Astrocyte of the spinal cord (primary cell): ENCODE measurements at regions not wholly inside any gene's neighbourhood (a gene's known extent, or its start where the extent isn't known, plus 50 kb on each side); places are given as distances from the start of the nearest gene placed in this dataset.

Source experiments
- DNase-seq: peaks from one replicate; pipeline ENCODE4 v3.0.0; 2011; ENCODE audit warnings: low read depth, low spot score
- H3K4me3 ChIP-seq: 2 replicates; pipeline ENCODE4 v1.5.1; 2011; ENCODE audit warnings: low read depth, mild to moderate bottlenecking, low read length, moderate library complexity
- in situ Hi-C: cut with HindIII; loops from 2 replicates; pipeline ENCODE4 v1.10.0; 2017; ENCODE audit warnings: low sequenced_read_pairs
- TF ChIP-seq, protein P1 (sequence below): IDR thresholded peaks from 2 replicates; pipeline ENCODE4 v1.5.1; 2012; ENCODE audit warnings: low read depth, mild to moderate bottlenecking, low read length, inconsistent platforms

DNA sequence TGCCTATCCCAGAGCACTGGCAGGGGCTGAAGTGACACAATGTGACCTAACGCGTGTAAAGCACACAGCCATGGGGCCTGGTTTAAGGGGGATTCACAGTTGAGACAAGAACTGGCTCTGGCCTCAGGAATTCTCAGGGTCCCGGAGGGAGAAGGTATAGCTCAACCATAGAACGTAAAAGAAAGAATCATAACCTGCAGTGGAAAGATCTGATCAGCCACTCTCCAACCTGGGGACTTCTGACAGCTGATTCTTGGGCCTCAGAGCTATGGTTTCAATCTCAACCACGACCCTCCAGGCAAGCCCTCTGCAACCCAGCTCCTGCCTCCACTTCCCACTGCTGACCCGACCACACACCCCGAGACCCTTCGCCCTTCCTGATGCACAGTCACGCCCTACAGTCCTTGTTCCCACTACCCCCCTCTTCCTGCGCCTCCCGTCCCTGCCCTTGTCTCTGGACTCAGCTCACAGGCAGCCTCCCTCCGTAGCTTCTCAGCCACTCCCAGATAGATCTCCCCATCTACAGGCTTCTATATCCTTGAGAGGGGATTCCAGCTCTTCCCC lies 245.2 kb downstream of the BUB3 start:
- DNase-seq = no peak
- in situ Hi-C loops = no loop called here
- TF ChIP-seq, protein P1, sequence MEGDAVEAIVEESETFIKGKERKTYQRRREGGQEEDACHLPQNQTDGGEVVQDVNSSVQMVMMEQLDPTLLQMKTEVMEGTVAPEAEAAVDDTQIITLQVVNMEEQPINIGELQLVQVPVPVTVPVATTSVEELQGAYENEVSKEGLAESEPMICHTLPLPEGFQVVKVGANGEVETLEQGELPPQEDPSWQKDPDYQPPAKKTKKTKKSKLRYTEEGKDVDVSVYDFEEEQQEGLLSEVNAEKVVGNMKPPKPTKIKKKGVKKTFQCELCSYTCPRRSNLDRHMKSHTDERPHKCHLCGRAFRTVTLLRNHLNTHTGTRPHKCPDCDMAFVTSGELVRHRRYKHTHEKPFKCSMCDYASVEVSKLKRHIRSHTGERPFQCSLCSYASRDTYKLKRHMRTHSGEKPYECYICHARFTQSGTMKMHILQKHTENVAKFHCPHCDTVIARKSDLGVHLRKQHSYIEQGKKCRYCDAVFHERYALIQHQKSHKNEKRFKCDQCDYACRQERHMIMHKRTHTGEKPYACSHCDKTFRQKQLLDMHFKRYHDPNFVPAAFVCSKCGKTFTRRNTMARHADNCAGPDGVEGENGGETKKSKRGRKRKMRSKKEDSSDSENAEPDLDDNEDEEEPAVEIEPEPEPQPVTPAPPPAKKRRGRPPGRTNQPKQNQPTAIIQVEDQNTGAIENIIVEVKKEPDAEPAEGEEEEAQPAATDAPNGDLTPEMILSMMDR = no peak
- H3K4me3 ChIP-seq = no peak overlapping the region

DNA sequence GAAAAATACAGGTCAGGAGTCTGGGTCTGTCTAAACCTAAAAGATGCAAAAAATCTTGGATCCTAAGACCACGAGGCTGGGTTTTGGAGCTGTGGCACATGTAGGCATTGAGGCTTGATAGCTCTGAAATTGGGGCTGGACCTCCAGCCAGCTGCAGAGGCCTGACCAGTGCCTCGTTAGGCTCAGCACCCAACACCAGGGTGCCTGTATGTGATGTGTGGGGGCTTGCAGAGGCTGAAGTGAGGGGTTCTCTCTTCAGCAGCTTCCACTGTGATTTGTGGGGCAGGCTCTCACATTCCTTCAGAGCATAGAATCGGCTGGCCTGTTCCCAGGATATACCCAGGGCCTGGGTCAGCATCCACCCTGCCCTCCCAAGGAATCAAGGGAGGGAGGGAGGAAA lies 247.8 kb downstream of the BUB3 start:
- no peak overlapping the region for H3K4me3 ChIP-seq
- DNase-seq = no peak
- in situ Hi-C loops = no loop called here
- TF ChIP-seq, protein P1 = no peak

DNA sequence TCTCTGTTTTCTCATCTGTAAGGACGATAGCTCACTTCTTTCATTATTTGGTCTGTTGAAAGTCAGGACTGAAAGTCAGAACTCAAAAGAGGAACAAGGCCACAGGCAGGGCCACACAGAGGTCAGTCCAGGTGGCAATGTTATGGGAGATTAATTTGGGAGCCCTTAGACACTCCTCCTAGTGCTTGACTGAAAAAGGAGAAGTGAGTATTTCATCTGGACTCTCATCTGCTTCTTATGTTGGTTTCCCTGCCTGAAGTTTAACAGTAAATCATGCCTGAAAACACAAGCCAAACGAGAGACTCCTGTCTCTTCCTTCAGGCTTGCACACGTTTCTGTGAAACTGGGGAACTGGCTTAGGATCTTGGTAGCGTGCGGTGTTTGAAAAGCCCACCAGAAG lies 248.5 kb downstream of the BUB3 start:
- TF ChIP-seq, protein P1 = no peak
- DNase-seq = no peak
- in situ Hi-C loops = no loop called here
- no peak overlapping the region for H3K4me3 ChIP-seq

DNA sequence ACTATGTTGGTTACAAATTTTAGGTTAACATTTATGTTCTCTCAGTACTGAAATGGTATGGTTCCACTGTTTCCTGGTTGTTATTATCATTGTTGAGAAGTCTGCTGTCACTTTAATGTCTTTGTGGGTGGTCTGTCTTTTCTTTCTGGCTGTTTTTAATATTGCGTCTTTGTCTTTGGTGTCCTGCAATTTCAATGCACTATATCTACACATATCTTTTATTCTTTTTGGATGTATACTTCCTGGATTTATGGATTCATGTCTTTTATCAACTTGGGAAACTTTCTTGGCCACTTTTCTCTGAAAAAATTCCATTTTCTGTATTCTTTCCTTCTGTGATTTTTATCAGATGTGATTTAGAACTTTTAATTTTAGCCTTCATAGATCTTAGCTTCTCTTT lies 250.2 kb downstream of the BUB3 start:
- TF ChIP-seq, protein P1 = no peak
- no peak for DNase-seq
- in situ Hi-C loops = no loop called here
- H3K4me3 ChIP-seq = no peak overlapping the region

DNA sequence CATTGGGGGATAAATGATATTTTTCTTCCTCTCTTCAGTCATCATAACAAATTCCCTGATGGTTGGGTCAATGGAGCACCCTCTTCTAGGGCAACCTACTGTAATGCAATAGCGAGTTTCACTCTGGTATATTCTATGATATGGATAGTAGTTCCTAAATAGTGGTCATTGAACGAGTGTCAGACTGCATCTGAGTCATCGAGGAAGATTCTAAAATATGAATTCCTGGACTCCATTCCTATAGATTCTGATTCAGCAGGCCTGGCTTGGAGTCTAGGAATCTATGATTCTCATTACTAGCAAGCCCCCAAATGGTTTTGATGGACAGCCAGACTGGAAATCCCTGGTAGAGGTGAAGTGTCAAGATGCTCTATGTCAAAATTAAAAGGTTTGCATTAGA lies 254.5 kb downstream of the BUB3 start:
- in situ Hi-C loops = no loop called here
- TF ChIP-seq, protein P1 = no peak
- DNase-seq = no peak
- no peak overlapping the region for H3K4me3 ChIP-seq

DNA sequence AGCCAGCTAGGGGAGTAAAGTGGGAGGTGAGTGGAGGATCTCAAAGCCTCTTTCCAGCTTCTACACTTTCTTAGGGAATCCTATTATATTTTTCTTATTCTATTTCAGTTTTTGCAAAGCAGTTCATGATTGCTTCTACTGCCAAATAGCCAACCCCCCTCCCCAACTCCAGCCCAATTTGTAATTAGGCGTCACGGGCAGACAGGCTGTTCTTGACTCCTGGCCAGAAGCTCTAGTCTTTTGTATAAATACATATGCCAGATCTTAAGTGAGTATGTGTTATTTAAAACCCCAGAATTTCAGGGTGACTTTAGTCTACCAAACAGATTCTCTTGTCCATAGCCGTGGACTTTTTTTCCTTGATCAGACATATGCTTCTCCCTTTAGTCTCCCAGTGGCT lies 255.2 kb downstream of the BUB3 start:
- in situ Hi-C loops = no loop called here
- H3K4me3 ChIP-seq = no peak overlapping the region
- TF ChIP-seq, protein P1 = no peak
- DNase-seq = no peak

DNA sequence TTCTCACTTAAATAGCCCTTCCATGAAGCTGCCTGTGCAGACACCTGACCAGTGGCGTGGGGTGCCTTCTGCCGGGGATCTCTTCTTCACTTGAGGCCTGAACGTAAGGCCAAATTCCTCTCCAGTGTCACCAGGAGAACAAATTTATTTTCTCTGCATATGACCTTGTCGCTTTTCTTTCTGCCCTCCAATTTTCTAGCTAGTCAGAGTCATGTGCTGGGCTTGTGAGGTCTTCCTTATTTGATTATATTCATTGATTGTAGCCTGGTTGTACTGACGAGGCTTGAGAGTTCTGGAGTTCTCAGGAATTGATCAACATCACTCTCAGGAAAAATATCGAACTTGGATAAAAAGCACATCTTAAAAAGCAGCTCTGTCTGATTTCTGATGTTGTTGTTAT lies 255.7 kb downstream of the BUB3 start:
- TF ChIP-seq, protein P1 = no peak
- in situ Hi-C loops = no loop called here

More for the DNA sequence above, 255.7 kb downstream of the BUB3 start:
- H3K4me3 ChIP-seq = no peak overlapping the region
- DNase-seq = no peak
